NCI-H460 (cell line): ENCODE measurements at regions not wholly inside any gene's neighbourhood (a gene's known extent, or its start where the extent isn't known, plus 50 kb on each side); places are given as distances from the start of the nearest gene placed in this dataset.
"Not testable (repeated sequence)": the region's sequence is repeated elsewhere in the genome, so short reads cannot be mapped to it uniquely, and the experiment has no call there.

ENCODE experiments used
- DNase-seq: peaks from one replicate; pipeline ENCODE4 v3.0.0-alpha.2; 2016; ENCODE audit warnings: low read depth; ENCODE audit errors: extremely low read depth

DNA sequence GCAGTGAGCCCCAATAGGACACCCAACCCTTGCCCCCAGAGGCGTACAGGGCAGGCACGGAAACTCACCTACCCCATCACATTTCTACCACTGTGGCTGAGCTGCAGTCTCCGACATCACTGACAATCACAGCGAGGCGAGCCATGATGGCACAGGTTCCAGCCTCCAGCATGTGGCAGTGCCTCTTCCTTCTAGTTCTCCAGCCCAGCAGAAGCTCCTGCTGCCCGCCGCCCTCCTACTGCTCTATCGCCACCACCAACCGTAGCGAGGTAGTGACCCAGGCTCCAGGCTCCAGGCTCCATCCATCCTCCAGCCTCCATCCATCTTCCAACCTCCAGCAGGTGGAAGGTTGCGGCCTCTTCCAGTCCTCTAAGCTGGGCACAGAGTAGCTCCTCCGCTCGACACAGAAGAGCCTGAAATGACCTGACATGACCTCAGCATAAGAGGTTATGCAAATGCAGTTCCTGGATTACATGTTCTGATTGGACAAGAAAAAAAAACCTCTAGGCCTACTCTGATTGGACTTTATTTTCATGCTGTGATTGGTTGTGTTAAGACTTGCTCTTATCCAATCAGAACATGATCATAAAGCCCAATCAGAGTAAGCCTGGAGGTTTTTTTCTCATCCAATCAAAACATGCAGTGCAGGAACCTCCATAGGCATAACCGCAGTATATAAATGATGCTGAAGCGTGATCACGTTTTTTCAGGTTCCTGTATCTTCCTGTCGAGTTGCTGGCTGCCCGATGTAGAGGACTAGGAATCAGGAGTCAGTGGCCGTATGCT is 438.9 kb upstream of the ZNF337 start:
- no peak for DNase-seq

DNA sequence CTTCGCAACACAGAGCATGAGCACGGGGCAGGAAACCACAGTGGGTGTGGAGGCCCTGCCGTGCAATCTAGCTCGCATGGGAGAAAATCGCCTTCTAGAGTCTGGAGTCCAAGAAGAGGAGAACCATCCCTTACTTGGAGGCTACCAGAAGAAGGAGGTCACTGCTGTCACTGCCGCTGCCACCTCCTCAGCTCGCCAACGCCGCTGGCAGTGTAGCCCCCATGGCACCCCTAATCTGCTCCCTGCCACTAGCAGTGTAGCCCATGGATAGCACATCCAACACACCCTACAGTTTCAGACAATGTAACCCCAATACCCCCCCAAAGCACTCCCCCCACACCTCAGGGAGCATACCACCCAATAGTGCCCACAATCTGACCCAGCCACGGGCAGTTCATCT is 438.0 kb upstream of the ZNF337 start:
- DNase-seq: no peak

DNA sequence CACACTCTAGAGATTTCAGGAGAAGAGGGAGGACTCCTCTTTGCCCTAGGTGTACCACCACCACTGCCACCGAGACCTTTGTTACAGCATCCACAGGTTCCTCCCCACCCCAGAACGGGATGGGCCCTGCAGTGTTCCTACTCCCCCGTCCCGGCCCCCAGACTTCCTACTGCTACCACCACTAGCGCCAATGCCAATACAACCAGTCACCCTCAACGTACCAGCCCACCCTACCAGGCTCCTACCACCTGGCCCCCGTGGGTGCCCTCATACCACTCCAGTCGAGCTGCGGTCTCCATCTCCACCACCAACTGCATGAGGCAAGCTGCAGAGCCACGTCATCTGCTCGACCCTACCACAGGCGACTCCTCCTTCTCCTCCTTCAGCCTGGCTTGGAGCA is 437.1 kb upstream of the ZNF337 start:
- DNase-seq: not testable (repeated sequence)

DNA sequence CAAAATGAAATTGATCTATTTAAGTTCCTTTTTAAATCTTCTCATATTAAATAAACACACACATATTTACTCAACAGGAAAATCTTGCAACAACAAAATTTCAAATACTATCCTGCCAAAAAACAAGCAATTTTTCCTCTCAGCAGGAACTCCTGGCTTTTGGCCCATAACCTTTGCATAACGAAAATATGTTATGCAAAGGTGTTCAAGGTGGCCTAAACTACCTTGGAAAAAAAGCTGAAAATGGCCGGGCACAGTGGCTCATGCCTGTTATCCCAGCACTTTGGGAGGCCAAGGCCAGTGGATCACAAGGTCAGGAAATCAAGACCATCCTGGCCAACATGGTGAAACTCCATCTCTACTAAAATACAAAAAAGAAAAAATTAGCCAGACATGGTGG is 424.3 kb upstream of the ZNF337 start:
- DNase-seq: not testable (repeated sequence)

DNA sequence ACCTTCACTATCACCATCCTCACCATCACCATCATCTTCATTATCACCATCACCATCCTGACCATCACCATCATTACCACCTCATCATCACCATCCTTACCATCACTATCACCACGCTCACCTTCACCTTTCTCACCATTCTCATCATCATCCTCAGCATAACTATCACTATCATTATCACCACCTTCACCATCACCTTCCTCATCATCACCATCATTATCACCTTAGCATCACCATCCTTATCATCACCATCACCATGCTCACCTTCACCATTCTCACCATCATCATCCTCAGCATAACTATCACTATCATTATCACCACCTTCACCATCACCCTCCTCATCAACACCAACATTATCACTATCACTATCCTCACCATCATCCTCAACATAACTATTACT is 397.8 kb upstream of the ZNF337 start:
- not testable (repeated sequence) for DNase-seq

DNA sequence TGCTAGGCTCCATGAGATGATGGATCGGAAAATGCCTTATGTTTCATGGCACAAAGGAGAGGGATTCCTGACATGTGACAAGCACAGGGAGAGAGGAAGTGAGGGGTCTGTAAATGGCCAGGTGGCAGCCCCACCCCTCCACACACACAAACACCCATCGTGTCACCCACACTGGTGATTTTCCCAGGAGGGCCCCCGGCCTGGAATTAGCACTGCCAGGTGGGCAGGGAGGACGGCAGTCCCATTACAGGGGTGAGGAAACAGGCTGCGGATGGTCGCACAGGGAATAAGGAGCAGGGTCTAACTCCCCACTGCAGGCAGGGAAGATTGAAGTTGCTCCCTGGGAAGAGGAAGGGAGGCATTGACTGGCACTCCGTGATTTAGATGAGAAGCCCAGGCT is 395.3 kb upstream of the ZNF337 start:
- not testable (repeated sequence) for DNase-seq

DNA sequence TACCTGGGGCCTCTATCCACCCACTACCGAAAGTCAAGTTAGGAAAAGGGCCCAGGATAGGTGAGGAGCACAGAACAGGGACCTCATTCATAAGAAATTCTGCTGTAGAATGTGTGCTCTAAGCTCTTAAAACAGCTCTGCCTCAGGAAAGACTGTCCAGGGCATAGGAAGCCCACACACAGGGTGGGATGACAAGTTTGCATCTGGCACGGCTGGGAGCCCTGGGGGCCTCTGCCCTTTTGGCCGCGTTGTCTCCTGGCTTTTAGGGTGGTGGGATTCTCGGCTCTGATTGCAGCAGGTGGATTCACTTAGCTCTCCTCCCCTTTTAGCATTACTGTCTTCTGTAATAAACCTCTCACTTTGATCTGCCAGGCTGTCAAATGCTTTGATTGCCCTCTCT is 389.5 kb upstream of the ZNF337 start:
- not testable (repeated sequence) for DNase-seq

DNA sequence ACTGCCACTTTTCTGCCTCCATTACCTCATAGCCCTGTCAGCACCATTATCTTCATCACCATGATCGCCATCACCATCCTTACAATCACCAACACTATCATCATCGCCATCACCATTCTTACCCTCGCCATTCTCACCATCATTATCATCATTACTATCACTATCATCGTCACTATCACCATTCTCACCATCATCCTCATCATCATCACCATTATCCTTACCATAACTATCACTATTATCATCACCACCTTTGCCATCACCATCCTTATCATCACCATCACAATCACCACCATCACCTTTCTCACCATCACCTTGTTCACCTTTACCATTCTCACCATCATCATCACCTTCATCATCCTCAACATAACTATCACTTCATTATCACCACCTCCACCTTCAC is 377.3 kb upstream of the ZNF337 start:
- DNase-seq: not testable (repeated sequence)

DNA sequence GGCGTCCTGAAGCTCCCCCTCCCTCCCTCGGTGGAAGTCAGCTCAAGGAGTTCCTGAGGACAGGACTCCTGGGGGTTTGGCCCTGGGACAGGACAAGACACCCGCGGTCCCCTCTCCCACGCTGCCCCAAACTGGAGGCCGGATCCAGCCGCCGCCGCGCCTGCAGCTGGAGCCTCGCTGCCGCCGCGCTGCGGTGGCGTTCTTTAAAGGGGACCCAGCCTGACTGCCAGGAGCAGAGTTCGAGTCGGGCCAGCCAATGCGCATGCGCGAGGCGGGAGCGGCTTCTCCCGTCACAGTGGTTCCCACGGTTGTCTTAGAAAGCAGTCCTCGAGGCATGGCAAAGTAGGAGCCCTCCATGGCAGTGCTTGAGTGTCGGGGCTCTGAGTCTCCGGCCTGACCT is 362.7 kb upstream of the ZNF337 start:
- DNase-seq: not testable (repeated sequence)

DNA sequence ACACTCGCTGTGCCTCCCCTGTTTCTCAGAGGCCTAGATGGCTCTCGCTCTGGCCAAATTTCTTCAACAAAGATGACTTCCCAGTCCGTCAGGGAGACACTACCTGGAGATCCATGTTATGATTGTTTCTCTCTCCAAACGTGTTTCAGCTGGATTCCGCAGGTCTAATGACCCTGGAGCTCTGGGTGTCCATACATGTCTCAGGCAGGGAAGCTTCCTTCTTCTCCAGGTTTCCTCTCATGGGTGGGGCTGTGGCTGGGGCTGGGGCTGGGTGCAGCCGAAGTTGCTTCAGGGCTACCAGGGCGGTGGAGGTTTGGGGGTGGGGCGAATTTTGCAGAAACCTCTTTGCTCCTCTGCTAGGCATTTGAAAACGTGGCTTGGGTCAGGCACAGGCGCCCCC is 361.8 kb upstream of the ZNF337 start:
- DNase-seq: not testable (repeated sequence)

DNA sequence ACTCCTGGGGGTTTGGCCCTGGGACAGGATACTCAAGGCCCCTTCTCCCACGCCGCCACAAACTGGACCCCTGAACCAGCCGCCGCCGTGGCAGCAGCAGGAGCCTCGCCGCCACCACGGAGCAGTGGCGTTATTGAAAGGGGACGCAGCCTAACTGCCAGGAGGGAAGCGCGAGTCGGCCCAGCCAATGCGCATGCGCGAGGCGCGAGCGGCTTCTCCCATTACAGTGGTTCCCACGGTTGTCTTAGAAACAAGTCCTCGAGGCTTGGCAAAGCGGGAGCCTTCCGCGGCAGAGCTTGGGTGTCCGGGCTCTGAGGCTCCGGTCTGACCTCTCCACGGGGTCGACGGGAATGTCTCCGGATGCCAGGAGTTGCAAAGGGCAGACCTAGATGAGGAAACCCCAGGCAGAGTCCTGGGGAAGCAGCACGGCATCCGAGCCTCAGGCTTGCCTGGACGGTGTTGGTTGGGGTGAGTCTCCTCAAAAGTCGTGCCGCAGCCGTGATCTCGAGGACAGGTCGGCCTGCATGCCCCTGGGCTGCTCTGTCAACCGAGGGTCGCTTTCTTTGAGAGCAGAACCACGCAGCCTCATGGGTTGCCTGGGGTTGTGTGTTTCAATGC is 360.6 kb upstream of the ZNF337 start:
- not testable (repeated sequence) for DNase-seq

DNA sequence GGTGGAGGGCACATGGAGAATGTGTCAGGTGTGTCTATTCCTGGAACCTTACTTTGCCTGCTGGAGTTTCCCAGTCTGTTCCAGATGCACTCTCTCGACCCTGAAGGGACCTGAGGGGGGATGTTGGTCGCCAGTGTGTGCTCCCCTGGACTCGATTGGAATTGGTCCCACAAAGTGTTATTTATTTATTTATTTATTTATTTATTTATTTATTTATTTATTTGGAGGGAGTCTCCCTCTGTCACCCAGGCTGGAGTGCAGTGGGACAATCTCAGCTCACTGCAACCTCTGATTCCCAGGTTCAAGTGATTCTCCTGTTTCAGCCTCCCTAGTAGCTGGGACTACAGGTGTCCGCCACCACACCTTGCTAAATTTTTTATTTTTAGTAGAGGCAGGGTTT is 329.1 kb upstream of the ZNF337 start:
- not testable (repeated sequence) for DNase-seq

DNA sequence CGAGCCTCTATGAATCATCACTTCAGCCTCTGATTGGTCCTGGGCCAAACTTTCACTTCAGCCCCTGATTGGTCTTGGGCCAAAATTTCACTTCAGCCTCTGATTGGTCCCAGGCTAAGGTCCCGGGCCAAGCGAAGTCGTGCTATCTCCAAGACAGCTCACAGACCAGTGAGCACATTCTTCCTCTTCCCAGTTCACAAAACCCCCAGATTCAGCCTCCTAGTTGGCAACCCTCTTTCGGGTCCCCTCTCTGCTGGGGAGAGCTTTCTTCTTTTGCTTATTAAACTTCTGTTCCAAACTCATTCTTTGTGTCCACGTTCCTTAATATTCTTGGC is 314.3 kb upstream of the ZNF337 start:
- DNase-seq: not testable (repeated sequence)

DNA sequence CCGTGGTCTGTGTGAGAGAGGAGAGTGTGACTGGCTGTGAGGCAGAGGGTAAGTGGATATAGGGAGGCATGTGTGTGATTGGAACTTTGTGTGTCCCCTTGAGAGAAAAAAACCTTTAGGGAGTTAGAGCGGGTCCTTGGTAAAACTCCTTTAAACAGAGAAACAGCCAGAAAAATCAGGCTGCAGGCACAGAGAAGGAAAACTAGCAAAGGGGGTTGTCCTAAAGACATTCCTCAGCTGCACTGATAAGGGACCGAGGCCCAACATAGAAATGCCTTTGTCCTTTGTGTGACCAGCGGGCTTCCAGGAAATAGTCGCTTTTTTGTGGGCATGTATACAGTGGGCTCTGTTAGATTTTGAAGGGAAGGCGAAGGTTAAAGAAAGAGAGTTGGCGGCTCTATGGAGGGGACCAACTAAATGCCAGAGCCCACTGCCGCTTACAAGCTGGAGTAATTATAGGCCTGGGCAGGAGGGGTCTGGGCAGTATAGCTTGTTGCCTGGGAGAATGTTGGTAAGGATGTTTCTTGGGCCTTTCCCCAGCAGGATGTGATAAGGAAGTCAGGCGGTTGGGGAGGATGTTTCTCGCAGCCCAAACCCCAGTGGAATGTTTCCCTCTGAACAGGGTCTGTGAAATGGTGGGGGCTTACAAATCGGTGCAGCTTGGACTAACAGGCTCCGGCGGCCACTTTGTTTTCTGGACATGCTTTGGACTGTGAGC is 313.7 kb upstream of the ZNF337 start:
- DNase-seq: not testable (repeated sequence)

DNA sequence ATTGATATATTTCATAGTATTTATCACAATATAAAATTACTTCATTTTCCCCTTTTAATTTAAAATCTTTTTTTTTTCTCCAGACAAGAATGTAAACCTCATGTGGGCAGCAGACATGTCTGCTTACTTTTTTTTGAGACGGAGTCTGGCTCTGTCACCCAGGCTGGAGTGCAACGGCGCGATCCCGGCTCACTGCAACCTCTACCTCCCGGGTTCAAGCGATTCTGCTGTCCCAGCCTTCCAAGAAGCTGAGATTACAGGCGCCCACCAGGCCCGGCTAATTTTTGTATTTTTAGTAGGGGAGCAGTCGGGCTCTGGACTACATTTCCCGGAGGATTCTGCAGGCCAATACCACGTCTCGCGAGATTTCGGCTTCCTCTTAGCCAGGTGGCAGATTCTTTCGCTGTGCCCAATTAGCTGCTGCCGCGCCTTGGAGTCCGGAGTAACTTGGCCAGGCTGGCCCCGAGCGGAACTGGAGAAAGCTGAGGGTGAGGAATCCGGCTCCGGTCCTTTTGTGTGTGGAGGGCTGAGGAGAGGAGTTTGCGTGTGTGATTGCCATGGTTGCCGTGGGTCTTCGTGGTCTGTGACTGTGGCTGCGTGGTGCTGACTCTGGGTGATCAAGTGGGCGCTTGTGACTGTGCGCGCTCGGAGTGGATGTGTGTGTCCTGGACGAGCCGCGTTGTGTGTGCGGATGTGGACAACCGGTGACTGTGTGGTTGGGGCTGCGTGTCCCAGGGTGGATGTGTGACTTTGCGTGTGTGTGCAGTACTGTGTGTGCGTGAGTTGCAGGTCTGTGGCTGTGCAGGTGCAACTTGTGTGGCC is 313.0 kb upstream of the ZNF337 start:
- DNase-seq: peak; percentile 90

DNA sequence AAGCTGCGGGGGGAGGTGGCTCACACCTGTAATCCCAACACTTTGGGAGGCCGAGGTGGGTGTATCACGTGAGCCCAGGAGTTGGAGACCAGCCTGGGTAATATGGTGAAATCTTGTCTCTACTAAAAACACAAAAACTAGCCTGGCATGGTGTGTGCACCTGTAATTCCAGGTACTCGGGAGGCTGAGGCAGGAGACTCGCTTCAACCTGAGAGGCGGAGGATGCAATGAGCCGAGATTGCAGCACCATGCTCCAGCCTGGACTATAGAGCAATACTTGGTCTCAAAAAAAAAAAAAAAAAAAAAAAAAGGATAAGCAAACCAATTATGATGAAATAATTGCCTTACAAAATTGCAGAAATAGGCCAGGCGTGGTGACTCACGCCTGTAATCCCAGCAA is 311.4 kb upstream of the ZNF337 start:
- DNase-seq: not testable (repeated sequence)

DNA sequence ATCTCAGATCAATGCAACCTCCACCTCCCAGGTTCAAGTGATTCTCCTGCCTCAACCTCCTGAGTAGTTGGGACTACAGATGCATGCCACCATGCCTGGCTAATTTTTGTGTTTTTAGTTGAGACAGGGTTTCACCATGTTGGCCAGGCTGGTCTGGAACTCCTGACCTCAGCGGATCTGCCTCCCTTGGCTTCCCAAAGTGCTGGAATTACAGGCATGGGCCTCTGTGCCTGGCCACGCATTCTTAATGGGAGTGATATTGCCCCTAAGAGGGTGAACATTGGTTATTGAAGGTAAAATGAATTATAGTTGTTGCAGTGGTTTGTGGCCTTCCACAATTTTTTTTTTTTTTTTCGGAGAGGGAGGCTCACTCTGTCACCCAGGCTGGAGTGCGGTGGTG is 309.5 kb upstream of the ZNF337 start:
- not testable (repeated sequence) for DNase-seq

DNA sequence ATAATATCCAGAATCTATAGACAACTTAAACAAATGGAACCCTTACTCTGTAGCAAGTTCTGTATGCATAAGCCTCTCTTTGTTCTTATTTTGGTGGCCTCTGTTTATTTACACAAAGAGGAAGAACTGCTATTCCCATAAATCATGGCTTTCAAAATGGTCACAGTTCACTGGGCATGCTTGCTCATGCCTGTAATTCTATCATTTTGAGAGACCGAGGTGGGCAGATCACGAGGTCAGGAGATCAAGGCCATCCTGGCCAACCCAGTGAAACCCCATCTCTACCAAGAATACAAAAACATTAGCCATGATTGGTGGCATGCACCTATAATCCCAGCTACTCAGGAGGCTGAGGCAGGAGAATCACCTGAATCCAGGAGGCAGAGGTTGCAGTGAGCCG is 307.3 kb upstream of the ZNF337 start:
- not testable (repeated sequence) for DNase-seq

DNA sequence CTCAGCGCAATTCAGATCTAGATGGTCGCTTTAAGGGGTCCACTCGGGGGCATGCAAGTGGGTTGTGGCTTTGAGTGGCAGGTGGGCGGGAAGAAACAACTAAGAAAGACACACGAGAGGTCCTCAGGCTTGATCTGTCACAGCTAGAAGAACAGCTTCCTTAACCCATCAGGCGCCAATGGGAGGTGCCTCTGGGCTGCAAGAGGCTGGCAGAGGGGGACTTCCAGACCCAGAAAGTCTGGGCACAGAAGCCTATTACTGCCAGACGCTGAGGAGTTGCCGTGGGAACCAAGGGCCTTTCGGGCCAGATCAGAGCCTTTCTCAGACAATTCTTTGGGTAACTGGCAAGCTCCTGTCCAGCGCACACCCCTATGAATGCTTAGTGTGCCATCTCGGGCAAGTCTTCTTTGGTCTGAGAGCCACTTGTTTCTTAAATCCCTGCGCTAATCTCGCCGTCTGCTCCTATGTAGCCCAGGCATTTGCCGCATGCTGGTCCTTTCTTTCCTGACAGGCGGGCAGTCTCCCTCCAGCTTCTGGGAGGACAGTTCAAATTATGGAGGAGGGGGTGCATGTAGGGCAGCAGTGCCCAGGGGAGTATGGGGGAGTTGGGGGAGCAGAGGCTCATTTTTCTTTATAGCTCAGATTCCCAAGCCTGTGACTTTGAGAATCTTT is 300.9 kb upstream of the ZNF337 start:
- DNase-seq: not testable (repeated sequence)

DNA sequence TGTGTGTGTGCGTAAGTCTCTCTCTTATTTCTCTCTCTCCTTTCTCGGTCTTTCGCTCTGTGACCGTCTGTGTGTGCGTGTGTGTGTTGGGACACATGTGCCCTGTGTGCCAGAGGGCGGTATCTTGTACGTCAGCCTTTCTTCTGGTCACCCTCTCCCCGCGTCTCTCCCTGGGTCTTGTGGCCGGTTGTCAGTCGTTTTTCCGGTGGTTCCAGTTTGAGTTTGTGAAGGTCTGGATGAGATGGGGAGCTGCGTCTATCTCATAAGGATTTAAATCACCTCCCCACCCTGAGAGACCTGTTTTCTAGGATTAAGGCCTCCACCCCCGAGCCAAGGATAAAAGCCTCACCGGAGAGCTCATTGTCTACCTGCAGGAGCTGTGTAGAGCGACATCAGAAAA is 295.5 kb upstream of the ZNF337 start:
- no peak for DNase-seq
